GM21526 (cell line): ENCODE measurements at regions not wholly inside any gene's neighbourhood (a gene's known extent, or its start where the extent isn't known, plus 50 kb on each side); places are given as distances from the start of the nearest gene placed in this dataset.

Experiments used
- ATAC-seq: cut with Tn5 transposase; IDR thresholded peaks from one replicate; pipeline ENCODE4 v1.9.1; 2021; ENCODE audit warnings: moderate library complexity; ENCODE audit not compliant: unreplicated experiment, low FRiP score

DNA sequence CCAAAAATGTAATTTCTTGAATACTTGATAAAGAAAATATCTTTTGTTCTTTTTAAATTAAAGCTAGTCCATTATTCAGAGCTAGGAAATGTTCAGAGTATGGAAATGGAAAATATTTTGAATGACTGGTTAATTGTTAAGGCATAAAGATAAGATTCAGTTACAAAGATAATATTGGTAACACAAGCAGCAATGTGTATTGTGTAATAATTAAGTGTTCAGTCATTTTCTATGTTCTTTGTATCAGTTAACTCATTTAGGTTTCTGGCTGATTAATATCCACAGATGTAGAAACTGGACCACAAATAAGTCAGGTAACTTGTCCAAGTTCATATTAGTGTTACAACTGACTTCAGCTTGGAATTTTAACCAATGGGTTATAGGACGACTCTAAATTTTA is 442.2 kb upstream of the MANEA start:
- ATAC-seq: no peak

DNA sequence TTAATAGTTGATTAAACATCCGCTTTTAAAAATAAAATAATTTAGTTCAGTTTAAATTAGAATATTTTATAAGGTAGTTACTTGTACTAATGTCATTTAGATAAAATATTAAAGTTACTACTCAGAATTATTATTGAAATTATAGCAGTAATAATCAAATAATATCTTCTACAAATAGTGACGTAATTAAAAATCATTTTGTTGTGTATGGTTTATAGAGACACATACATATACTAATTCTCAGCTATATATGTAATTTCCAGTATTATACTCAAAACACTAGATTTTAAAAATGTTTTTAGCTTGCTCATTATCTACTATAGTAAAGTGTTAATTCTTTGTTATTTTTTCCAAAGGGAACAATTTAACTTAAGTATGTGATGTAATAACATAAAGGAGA is 435.2 kb upstream of the MANEA start:
- no peak for ATAC-seq

- ATAC-seq: no peak
These were observed 434.5 kb upstream of the MANEA start for GRCh38 chr6:95142661-95143335.

DNA sequence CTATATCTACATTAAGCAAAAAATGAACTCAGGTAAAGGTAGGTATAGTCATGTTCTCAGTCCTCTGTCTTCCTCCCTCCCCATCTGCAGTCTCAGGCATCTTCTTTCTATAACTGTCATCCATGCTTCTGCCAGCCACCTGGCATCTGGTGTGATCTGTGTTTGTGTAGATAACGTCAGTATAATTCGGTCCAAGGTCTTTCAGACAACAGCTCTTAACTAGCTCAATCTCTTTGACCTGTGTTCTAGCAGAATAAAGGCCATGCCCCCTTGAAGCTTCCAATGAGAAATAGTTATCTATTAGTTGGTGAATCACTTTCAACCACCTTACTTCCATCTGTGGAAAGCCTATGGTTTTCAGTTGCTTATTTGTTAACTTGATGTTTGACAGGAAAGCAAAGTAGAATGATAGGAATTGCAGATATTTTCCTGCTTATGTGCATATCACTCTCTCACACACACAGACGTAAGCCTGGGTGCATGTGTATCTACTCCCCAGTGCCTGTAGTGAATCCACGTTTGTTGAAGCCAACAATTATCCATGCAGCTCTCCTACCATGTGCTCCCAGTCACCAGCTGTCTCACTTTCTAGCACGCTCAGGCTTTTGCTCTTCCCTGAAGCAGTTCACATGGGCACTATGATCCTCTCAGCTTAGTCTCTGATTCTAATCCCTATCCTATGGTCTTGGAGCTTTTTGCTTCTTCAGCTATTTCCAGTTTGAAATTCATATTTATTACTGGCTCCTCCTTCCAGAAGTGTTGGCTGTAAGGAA is 433.7 kb upstream of the MANEA start:
- no peak for ATAC-seq

GRCh38 chr6:95145457-95145856 is 431.9 kb upstream of the MANEA start:
- ATAC-seq: no peak

DNA sequence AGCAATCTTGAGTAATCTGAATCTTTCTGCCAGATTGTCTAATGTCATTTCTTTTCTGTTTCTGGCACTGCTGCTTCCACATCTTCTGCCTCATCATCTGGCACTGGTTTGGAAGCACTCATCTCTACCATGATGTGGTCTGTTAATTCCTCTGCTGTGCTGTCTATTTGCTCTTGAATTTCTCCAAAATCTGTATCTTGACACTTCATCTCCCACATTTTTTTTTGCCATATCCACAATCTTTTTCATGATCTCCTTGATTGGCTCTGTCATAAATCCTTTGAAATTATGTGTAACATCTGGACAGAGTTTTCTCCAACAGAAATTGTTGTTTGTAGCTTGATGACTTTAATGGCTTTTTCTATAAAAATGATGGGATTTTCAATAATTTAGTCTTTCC is 417.8 kb upstream of the MANEA start:
- no peak for ATAC-seq

DNA sequence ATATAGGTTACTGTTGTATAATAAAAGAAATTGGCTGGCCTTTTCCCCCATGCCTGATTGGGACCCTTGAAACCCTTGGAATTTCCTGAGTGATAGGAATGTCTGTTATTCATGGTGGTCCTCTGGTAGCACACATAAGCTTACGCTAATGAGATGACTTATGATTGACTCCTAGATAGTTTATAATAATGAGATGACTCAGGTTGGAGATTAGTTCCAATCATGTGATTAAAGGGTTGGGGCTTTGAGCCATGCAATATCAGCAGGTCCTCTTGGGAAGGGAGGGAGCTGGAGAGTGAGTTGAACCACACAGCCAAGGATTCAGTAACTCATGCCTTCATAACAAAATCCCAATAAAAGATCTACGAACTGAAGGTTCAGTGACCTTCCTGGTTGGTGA is 407.6 kb upstream of the MANEA start:
- ATAC-seq: no peak

GRCh38 chr6:95175927-95176675 is 401.2 kb upstream of the MANEA start:
- no peak for ATAC-seq

- ATAC-seq: no peak
These were observed 391.5 kb upstream of the MANEA start for GRCh38 chr6:95185874-95186273.

- ATAC-seq: no peak
These were observed 390.6 kb upstream of the MANEA start for GRCh38 chr6:95186710-95187109.

GRCh38 chr6:95197590-95197989 is 379.7 kb upstream of the MANEA start:
- ATAC-seq: no peak

DNA sequence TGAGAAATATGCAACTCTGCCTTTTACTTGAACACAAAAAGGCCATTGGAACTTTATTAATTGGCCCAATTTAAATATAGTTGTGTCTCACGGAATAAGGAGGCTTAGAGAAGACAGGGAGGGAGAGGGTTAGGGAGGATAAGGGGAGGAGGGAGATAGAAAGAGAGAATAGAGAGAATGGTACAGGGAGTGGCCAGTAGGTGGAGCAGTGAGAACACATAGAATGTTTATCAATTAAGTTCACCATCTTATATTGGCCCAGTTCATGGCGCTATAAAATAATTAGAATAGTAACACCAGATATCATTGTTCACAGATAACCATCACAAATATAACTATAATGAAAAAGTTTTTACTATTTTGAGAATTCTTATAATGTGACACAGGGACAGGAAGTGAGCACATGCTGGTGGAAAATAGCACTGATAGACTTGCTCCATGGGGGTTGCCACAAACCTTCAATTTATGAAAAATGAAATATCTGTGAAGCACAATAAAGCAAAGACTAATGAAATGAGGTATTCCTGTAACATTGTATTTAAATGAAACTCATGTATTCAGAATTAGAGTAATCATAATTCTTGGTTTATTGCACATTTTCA is 374.1 kb upstream of the MANEA start:
- peak; percentile 94 for ATAC-seq

DNA sequence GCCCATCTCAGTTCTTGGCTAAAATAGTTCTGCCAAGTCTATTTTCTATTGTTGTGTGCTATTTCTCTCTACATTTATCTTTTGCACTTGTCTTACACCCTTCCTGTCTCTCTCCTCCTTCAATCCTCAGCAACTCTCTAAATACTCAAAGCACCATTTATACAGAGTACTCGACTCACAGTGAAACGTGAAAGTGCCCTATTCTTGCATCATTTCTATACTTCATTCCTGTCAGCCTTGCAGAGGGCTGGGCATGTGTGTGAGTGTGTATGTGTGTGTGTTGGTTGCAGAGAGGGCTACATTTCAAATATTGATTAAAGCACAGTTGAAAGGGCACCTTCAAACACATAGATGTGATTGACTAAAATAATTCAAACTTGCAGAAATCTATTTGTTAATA is 373.2 kb upstream of the MANEA start:
- ATAC-seq: no peak

- ATAC-seq: no peak
These were observed 368.7 kb upstream of the MANEA start for GRCh38 chr6:95208621-95209020.

- ATAC-seq: no peak
These were observed 368.3 kb upstream of the MANEA start for GRCh38 chr6:95209074-95209473.

GRCh38 chr6:95216555-95216954 is 360.8 kb upstream of the MANEA start:
- ATAC-seq: no peak

DNA sequence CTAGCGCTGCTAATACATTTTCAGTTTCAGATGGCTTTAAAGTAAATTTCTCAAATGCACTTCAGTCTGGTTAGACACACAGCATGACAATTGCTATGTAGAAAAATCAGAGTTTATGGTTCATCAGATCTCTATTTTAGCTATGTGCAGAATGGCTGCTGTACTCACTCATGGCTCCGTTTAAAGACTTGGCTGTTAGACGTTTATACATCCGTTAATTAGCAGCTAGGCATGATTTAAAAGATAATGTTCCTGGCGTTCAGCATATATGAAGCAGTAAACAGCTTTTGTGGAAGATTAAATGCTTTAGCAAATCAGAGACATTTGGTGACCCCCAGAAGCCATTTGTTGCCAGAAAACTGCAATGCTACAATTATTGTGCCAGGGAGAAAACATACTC is 350.0 kb upstream of the MANEA start:
- ATAC-seq: no peak

DNA sequence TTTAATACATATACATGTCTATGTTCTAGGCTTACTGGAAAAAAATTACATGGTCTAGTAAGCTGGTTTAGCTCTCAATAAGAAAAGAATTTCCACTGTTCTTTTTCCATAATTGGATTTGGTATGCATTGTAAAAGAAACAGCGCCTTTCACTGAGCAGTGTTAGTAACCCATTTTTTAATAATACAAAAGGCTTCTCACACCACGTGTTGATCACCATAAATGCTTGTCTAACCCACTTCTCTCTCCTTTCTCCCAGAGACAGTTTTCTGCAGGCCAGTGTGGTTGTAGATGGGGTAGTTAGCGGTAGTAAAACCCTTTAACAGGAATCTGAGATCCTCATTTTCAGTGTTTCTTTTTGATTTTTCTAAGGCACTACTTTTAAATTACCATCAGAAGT is 348.7 kb upstream of the MANEA start:
- ATAC-seq: no peak

- ATAC-seq: no peak
These were observed 347.1 kb upstream of the MANEA start for GRCh38 chr6:95230071-95230740.

DNA sequence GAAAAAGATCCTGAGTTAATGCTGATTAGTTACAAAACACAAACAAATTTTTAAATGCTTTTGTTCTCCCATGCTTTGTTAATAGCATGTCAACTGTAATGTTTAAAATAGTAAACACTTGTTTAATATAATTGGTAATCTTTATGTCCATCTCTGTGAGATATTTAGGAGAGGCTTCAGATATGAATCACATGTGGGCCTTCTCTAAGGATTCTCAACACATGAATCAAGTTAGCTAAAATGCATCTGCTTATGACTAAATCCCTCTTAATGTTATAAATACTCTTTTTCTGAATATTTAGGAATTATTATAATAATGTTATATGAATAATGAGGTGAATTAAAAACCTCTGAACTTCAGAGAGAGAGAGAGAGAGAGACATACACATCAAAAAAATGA is 345.9 kb upstream of the MANEA start:
- ATAC-seq: no peak

DNA sequence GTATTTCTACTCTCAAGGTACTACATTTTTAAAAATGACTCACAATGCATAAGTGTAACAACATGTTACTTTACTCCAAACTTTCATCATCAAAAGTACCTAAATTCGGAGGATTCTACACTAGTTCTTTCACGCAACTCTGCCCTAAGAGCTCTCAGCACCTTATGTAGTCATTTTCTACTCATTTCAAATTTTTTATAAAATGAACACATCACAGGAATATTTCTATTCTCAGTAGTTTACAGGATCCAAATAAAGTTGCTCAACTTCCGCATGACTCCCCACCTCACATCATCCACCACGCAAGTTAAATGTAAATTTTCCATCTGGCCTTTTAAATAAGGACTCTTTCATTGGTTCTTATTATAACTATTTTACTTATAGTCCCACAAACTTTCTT is 344.9 kb upstream of the MANEA start:
- no peak for ATAC-seq
